Osteocyte (in vitro differentiated cells): ENCODE measurements at regions not wholly inside any gene's neighbourhood (a gene's known extent, or its start where the extent isn't known, plus 50 kb on each side); places are given as distances from the start of the nearest gene placed in this dataset.

Source experiments
- DNase-seq: peaks from one replicate; pipeline ENCODE4 v3.0.0; 2021; ENCODE audit warnings: mixed read lengths; ENCODE audit not compliant: unreplicated experiment; ENCODE audit errors: extremely low spot score
- H3K27ac Mint-ChIP-seq: one replicate; pipeline ENCODE4 v1.8.0; 2021; ENCODE audit warnings: mild to moderate bottlenecking, mixed read lengths; ENCODE audit not compliant: unreplicated experiment
- H3K27me3 Mint-ChIP-seq: one replicate; pipeline ENCODE4 v1.8.0; 2021; ENCODE audit warnings: mixed read lengths; ENCODE audit not compliant: unreplicated experiment
- H3K36me3 Mint-ChIP-seq: one replicate; pipeline ENCODE4 v1.8.0; 2021; ENCODE audit warnings: mixed read lengths; ENCODE audit not compliant: unreplicated experiment
- H3K4me1 Mint-ChIP-seq: one replicate; pipeline ENCODE4 v1.8.0; 2021; ENCODE audit warnings: mixed read lengths; ENCODE audit not compliant: unreplicated experiment
- H3K4me3 Mint-ChIP-seq: one replicate; pipeline ENCODE4 v1.8.0; 2021; ENCODE audit warnings: mild to moderate bottlenecking, moderate library complexity, mixed read lengths; ENCODE audit not compliant: unreplicated experiment
- H3K9me3 Mint-ChIP-seq: one replicate; pipeline ENCODE4 v1.8.0; 2021; ENCODE audit warnings: mixed read lengths; ENCODE audit not compliant: unreplicated experiment
- TF ChIP-seq, protein P1 (sequence below): fragments of 200-600 bp; sonication (generic); IDR thresholded peaks from 2 replicates; pipeline ENCODE4 v1.5.0; 2021; ENCODE audit warnings: antibody characterized with exemption, mild to moderate bottlenecking, moderate library complexity

DNA sequence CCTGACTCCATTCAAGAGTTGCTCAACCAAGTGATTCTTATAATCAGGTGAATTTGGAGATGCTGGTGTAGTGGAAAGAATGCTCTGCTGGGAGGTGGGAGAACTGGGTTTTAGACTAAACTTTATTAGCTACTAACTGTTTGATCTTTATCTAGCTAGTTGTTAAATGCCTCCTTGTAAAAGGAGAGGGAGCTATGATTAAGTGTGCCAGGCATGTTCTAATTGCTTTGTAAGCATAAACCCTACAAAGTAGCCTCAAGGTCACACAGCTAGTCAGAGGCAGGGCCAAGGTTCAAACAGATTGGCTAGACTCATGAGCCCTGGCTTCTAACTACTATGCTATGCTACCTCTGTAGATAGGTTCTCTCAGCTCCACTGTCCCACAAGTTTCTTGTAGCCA lies 105.5 kb downstream of the NXPE2 start:
- Mint-ChIP-seq H3K27ac (no peak overlapping the region), H3K4me3 (no peak overlapping the region), H3K9me3 (no peaks in the 10 kb centered on the region), H3K36me3 (no peaks in the 10 kb centered on the region), H3K27me3 (no peaks in the 10 kb centered on the region), H3K4me1 (no peaks in the 10 kb centered on the region)
- TF ChIP-seq, protein P1, sequence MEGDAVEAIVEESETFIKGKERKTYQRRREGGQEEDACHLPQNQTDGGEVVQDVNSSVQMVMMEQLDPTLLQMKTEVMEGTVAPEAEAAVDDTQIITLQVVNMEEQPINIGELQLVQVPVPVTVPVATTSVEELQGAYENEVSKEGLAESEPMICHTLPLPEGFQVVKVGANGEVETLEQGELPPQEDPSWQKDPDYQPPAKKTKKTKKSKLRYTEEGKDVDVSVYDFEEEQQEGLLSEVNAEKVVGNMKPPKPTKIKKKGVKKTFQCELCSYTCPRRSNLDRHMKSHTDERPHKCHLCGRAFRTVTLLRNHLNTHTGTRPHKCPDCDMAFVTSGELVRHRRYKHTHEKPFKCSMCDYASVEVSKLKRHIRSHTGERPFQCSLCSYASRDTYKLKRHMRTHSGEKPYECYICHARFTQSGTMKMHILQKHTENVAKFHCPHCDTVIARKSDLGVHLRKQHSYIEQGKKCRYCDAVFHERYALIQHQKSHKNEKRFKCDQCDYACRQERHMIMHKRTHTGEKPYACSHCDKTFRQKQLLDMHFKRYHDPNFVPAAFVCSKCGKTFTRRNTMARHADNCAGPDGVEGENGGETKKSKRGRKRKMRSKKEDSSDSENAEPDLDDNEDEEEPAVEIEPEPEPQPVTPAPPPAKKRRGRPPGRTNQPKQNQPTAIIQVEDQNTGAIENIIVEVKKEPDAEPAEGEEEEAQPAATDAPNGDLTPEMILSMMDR, result no peak
- no peak for DNase-seq

DNA sequence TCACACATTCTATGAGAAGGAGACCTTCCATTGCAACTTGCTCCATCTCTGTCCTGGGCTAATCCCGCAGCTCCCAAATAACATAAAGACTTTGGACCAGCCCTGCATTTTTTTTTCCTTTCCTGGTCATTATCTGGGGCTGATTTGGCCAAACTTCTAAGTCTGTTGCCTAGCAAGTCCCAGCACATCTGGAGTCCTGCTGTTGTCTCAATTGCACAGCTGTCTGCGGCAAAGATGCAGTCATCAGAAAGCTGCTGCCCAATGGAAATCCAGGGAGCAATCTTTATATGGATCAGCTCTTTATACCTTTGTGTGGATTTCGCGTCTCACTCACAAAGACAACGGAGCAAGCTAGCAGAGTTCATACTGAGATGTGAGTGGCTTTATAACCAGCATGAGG lies 105.9 kb downstream of the NXPE2 start:
- no peaks in the 10 kb centered on the region for H3K36me3 Mint-ChIP-seq
- TF ChIP-seq, protein P1, result no peak
- H3K4me1 Mint-ChIP-seq, result no peaks in the 10 kb centered on the region
- no peak for DNase-seq
- no peak overlapping the region for H3K27ac Mint-ChIP-seq
- H3K9me3 Mint-ChIP-seq, result no peaks in the 10 kb centered on the region
- no peaks in the 10 kb centered on the region for H3K27me3 Mint-ChIP-seq
- H3K4me3 Mint-ChIP-seq, result no peak overlapping the region

DNA sequence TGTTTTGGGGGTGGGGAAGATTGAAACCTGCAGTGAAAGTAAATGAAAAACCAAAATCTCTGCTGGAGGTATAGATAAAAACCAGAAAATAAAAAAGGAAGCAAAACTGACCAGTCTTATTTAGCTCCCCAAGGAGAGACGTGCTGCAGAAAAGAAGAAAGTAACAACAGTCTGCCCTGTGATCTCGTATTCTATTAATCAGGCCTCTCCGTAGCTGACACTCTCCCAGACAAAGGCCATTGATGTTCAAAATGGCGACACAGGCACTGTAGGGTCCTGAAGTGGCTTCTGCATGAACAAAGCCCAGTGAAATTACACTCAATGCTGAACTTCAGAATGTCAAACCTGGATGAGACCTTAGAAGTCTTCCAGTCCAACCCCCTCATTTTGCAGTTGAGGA lies 106.6 kb downstream of the NXPE2 start:
- DNase-seq, result no peak
- Mint-ChIP-seq H3K4me1 (no peaks in the 10 kb centered on the region), H3K27ac (no peak overlapping the region), H3K27me3 (no peaks in the 10 kb centered on the region), H3K9me3 (no peaks in the 10 kb centered on the region), H3K4me3 (no peak overlapping the region), H3K36me3 (no peaks in the 10 kb centered on the region)
- TF ChIP-seq, protein P1, result no peak

DNA sequence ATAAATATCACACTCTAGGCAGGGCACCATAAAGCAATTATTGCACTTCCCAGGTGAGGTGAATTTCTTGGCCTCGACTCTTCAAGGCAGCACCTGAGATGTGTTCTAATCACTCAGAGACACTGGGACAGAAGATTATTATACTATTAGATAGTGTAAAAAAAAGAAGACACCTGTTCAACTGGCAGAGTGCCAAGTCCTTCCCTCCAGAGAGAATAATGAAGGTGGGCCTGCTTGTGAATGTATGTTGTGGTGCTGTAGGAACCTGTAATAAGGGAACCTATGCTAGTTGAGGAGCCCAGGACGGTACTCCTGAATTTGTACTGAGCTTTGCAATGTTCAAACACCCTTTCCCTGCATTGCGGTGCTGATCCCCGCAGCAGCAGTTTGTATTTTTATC lies 107.5 kb downstream of the NXPE2 start:
- no peak overlapping the region for H3K27ac Mint-ChIP-seq
- TF ChIP-seq, protein P1, result no peak
- no peaks in the 10 kb centered on the region for H3K36me3 Mint-ChIP-seq
- no peaks in the 10 kb centered on the region for H3K9me3 Mint-ChIP-seq
- H3K4me1 Mint-ChIP-seq, result no peaks in the 10 kb centered on the region
- H3K27me3 Mint-ChIP-seq, result no peaks in the 10 kb centered on the region
- no peak overlapping the region for H3K4me3 Mint-ChIP-seq
- DNase-seq, result no peak

DNA sequence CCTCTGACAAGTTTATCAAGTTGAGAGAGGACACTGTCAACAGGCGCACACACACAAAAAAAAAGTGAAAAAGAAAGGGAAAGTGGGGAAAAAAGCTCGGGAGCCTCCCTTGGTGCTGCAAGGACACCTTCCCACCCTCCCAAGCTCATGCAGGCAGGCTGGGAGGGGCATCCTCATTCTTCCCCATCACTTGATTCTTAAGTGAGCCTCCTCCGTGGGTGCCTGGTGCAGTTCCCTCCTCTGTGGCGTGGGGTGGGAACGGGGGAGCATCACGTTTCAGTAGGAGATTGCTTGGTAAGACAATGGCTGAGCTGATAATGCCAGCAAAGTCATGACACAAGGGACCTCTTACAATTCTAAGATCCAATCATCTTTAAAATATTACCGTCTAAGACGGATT lies 108.8 kb downstream of the NXPE2 start:
- H3K4me3 Mint-ChIP-seq, result no peak overlapping the region
- H3K9me3 Mint-ChIP-seq, result no peaks in the 10 kb centered on the region
- no peaks in the 10 kb centered on the region for H3K4me1 Mint-ChIP-seq

More for the DNA sequence above, 108.8 kb downstream of the NXPE2 start:
- Mint-ChIP-seq H3K36me3 (no peaks in the 10 kb centered on the region), H3K27ac (no peak overlapping the region), H3K27me3 (no peaks in the 10 kb centered on the region)
- no peak for DNase-seq
- TF ChIP-seq, protein P1, result no peak
